Activated T-cell treated with anti-CD3 and anti-CD28 coated beads, Interleukin-2, amount 50 U/mL, for 72 hours (primary cell): ENCODE measurements at regions not wholly inside any gene's neighbourhood (a gene's known extent, or its start where the extent isn't known, plus 50 kb on each side); places are given as distances from the start of the nearest gene placed in this dataset.
"Not testable (repeated sequence)": the region's sequence is repeated elsewhere in the genome, so short reads cannot be mapped to it uniquely, and the experiment has no call there.

Source experiments
- ATAC-seq, 2 donors: fragments of 150-1000 bp; cut with Tn5 transposase; replicated peaks in 1 of 2; 2 replicates each; pipeline ENCODE4 v1.10.0; 2021; ENCODE audit warnings: moderate library complexity in 2 of 2, mild to moderate bottlenecking in 1 of 2
- DNase-seq, 2 donors: peaks; one replicate each; pipeline ENCODE4 v3.0.0; 2021 to 2022; ENCODE audit warnings: mixed read lengths in 1 of 2
- H3K27ac Mint-ChIP-seq: one replicate; pipeline ENCODE4 v1.8.0; 2022; ENCODE audit warnings: mild to moderate bottlenecking, moderate library complexity, mixed read lengths
- H3K27me3 Mint-ChIP-seq: one replicate; pipeline ENCODE4 v1.8.0; 2022; ENCODE audit warnings: low read depth, mixed read lengths
- H3K36me3 Mint-ChIP-seq, 2 donors: one replicate each; pipeline ENCODE4 v1.8.0; 2022; ENCODE audit warnings: mixed read lengths in 2 of 2, mild to moderate bottlenecking in 1 of 2; ENCODE audit not compliant: insufficient read depth in 2 of 2
- H3K4me1 Mint-ChIP-seq: one replicate; pipeline ENCODE4 v1.8.0; 2022; ENCODE audit warnings: low read depth, mixed read lengths
- H3K4me3 Mint-ChIP-seq, 2 donors: one replicate each; pipeline ENCODE4 v1.8.0; 2022; ENCODE audit warnings: mild to moderate bottlenecking in 2 of 2, mixed read lengths in 2 of 2, moderate library complexity in 2 of 2
- H3K9me3 Mint-ChIP-seq, 2 donors: one replicate each; pipeline ENCODE4 v1.8.0; 2022; ENCODE audit warnings: mixed read lengths in 2 of 2

DNA sequence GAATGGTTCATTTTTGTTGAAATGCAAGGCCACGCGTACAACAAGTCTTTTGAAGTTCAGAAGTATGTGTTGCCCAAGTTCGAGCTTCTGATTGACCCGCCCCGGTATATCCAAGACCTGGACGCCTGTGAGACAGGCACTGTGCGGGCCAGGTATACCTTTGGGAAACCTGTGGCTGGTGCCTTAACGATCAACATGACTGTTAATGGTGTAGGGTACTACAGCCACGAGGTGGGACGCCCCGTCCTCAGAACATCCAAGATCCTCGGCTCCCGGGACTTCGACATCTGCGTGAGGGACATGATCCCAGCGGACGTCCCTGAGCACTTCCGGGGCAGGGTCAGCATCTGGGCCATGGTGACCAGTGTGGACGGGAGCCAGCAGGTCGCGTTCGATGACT is 1246.9 kb upstream of the PHF14 start:
- not testable (repeated sequence) for H3K9me3 Mint-ChIP-seq, H3K36me3 Mint-ChIP-seq, H3K27me3 Mint-ChIP-seq, H3K4me1 Mint-ChIP-seq, H3K4me3 Mint-ChIP-seq, ATAC-seq, DNase-seq, H3K27ac Mint-ChIP-seq

DNA sequence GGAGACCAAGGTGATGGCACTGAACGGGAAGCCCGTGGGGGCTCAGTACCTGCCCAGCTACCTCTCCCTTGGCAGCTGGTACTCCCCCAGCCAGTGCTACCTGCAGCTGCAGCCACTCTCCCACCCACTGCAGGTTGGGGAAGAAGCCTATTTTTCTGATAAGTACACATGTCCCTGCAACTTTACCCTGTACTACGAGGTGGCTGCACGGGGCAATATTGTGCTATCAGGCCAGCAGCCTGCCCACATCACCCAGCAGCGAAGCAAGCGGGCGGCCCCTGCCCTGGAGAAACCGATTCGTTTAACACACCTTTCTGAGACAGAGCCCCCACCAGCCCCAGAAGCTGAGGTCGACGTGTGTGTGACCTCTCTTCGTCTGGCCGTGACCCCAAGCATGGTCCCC is 1246.2 kb upstream of the PHF14 start:
- ATAC-seq, H3K27ac Mint-ChIP-seq, H3K27me3 Mint-ChIP-seq, DNase-seq, H3K36me3 Mint-ChIP-seq, H3K4me3 Mint-ChIP-seq, H3K4me1 Mint-ChIP-seq, H3K9me3 Mint-ChIP-seq: not testable (repeated sequence)

DNA sequence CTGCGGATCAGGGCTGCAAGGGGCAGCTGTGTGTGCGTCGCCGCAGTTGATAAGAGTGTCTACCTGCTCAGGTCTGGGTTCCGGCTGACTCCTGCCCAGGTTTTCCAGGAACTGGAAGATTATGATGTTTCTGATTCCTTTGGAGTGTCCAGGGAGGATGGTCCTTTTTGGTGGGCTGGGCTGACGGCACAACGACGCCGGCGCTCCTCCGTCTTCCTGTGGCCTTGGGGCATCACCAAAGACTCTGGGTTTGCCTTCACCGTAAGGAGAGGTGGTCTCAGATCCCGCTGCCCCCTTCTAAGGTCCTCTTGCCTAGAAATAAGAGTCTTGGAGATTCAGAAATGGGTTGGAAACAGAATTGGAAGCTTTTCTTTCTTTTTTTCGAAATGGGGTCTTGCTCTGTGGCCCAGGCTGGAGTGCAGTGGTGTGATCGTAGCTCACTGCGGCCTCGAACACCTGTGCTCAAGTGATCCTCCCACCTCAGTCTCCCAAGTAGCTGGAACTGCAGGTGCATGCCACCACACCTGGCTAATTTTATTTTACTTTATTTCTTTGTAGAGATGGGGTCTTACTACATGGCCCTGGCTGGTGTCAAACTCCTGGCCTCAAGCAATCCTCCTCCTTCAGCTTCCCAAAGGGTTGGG is 1245.5 kb upstream of the PHF14 start:
- not testable (repeated sequence) for H3K27ac Mint-ChIP-seq, DNase-seq, ATAC-seq, H3K4me1 Mint-ChIP-seq, H3K4me3 Mint-ChIP-seq, H3K27me3 Mint-ChIP-seq, H3K36me3 Mint-ChIP-seq, H3K9me3 Mint-ChIP-seq

DNA sequence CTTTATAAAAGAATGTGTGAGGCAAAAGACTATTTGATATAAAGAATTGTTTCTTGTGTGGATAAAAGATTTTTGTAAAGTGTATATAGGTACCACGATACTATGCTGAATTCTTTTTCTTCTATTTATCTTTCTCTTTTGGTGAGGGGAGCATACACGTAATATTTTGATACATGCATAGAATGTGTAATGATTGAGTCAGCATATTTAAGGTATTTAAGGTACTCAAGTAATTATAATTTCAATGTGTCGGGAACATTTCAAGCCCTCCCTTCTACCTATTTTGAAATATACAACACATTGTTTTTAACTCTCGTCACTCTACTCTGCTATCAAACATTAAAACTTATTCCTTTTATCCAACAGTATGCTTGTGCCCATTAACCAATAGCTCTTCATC is 1221.6 kb upstream of the PHF14 start:
- Mint-ChIP-seq H3K4me3 (no peak overlapping the region), H3K9me3 (peaks cover 10% of the 10 kb centered on the region in 2 donors), H3K4me1 (no peaks in the 10 kb centered on the region), H3K36me3 (no peaks in the 10 kb centered on the region), H3K27ac (no peak overlapping the region), H3K27me3 (no peaks in the 10 kb centered on the region)
- ATAC-seq (no peak), DNase-seq (no peak)

DNA sequence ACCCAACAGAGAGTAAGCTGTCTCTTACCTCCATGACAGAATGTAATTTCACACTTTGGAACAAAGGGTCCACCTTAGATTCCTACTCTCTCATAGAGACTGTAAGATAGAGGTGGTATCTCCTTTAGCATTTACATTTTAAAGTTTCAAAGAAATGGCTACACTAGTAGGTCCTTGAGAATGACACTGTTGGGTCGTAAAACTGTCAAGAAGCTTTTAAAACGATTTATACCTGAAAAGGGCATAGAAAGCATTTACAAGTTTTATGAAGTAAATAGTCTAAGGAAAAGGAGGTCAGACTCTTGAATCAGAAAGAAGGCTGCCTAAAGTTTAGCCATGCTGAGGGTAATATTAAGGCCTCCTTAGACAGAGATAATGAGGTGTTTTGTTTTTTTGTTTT is 1212.4 kb upstream of the PHF14 start:
- no peak for ATAC-seq
- Mint-ChIP-seq H3K27me3 (no peaks in the 10 kb centered on the region), H3K27ac (no peak overlapping the region), H3K36me3 (no peaks in the 10 kb centered on the region), H3K4me1 (no peaks in the 10 kb centered on the region), H3K9me3 (no peaks in the 10 kb centered on the region), H3K4me3 (no peak overlapping the region)
- DNase-seq, result no peak

DNA sequence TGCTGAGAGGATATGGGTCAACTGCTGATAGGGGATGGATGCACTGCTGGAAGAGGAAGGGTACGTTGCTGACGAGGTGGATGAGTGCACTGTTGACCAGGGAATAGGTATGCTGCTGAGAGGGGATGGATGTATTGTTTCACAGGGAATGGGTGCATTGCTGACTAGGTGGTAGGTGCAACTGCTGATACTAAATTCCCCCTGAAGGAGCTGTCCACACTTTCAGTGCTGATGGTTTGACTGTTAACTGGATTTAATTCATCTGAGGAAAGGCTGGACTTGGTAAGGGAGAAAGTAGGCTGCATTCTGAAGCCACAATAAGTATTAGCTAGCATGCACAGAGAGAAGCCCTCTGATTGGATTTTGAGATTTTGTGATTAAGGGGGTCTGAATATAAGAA is 1196.8 kb upstream of the PHF14 start:
- Mint-ChIP-seq H3K27me3 (no peaks in the 10 kb centered on the region), H3K27ac (no peak overlapping the region), H3K9me3 (peaks cover 8 to 17% of the 10 kb centered on the region in 2 donors), H3K4me1 (no peaks in the 10 kb centered on the region), H3K36me3 (peaks cover 0 to 1% of the 10 kb centered on the region in 2 donors), H3K4me3 (no peak overlapping the region)
- DNase-seq, result no peak
- no peak for ATAC-seq

DNA sequence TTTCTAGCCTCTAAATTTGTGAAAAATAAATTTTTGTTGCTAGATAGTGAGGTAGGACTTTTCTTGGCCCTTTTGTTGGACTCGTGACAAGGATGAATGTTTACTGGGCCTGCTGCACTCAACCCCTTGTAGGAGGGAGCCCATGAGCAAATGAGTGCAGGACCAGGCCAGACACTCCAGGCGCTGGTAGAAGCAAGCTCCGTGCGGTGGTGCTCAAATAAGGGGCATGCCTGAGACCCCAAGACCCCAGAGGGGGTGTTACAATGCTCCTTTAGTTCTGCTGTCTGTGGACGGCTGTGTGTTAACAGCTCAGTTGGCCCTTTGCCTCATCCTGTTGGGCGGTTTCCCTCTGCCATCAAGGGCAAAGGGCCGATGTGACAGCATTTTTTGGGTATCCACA is 1195.3 kb upstream of the PHF14 start:
- no peak overlapping the region for H3K4me3 Mint-ChIP-seq
- H3K4me1 Mint-ChIP-seq, result no peaks in the 10 kb centered on the region
- H3K27me3 Mint-ChIP-seq, result no peaks in the 10 kb centered on the region
- ATAC-seq (no peak), DNase-seq (no peak)
- H3K36me3 Mint-ChIP-seq, result peaks cover 0 to 1% of the 10 kb centered on the region in 2 donors
- H3K27ac Mint-ChIP-seq, result no peak overlapping the region
- peaks cover 5 to 18% of the 10 kb centered on the region in 2 donors for H3K9me3 Mint-ChIP-seq

DNA sequence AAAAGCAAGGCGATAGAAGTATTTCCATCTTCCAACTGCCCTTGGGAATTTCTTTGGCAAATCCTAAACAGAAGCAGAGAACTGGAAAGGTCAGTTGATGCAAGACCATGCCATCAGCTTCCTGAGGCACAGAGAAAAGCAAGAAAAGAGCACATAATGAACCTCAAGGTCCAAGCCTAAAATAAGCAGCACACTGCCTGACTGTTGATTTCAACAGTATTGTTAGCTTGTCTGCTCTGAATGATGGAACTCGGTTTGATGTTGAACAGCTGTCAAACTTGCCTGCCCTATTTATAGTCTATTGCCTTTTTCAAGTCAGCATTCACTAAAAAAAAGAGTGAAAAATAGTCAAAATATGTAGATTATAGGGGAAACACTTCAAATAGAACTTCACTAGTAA is 1192.0 kb upstream of the PHF14 start:
- no peak for DNase-seq
- no peaks in the 10 kb centered on the region for H3K4me1 Mint-ChIP-seq
- no peak overlapping the region for H3K4me3 Mint-ChIP-seq
- no peak overlapping the region for H3K27ac Mint-ChIP-seq
- no peaks in the 10 kb centered on the region for H3K27me3 Mint-ChIP-seq
- no peak for ATAC-seq
- H3K9me3 Mint-ChIP-seq, result peaks cover 4 to 10% of the 10 kb centered on the region in 2 donors
- H3K36me3 Mint-ChIP-seq, result peaks cover 0 to under 1% of the 10 kb centered on the region in 2 donors

DNA sequence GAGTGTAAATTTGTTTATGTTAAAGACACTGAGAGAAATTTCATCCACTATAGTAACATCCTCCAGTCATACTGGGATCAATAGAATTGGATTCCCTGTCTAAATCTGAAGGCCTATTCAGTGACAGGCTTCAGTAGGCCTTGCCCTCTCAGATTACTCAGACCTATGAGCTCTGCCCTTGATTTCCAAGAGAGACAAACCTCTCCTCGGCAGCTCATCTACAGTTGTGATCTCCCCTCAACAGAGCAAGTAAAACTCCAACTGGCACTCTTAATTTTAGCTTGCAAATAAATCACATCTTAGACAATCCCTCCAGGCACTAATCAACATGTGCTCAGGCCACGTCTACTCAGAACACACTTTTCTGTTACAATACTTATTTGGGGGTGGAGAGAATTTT is 1191.4 kb upstream of the PHF14 start:
- H3K4me1 Mint-ChIP-seq, result no peaks in the 10 kb centered on the region
- no peaks in the 10 kb centered on the region for H3K36me3 Mint-ChIP-seq
- H3K27ac Mint-ChIP-seq, result no peak overlapping the region
- peaks cover 2 to 7% of the 10 kb centered on the region in 2 donors for H3K9me3 Mint-ChIP-seq
- ATAC-seq (no peak), DNase-seq (no peak)
- H3K27me3 Mint-ChIP-seq, result no peaks in the 10 kb centered on the region
- no peak overlapping the region for H3K4me3 Mint-ChIP-seq

DNA sequence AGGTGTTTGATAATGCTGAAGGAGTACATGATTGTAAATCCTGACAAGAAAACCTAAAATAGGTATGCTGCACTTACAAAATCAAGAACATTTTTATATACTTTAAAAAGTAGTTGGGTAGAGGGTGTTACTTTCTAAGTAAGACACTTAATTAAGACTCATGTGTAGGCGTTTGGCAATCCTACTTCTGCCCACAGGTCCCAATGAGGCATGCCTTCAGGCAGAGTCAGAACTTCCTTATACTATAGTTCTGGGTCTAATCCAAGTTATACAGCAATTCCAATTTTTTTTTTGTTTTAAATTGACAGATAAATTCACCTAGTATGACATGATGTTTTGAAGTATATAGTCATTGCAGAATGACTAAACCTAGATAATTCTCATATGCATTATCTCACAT is 1188.5 kb upstream of the PHF14 start:
- H3K36me3 Mint-ChIP-seq, result no peaks in the 10 kb centered on the region
- no peaks in the 10 kb centered on the region for H3K27me3 Mint-ChIP-seq
- no peak overlapping the region for H3K4me3 Mint-ChIP-seq
- H3K27ac Mint-ChIP-seq, result no peak overlapping the region
- peaks cover 2 to 6% of the 10 kb centered on the region in 2 donors for H3K9me3 Mint-ChIP-seq
- H3K4me1 Mint-ChIP-seq, result no peaks in the 10 kb centered on the region
- ATAC-seq (no peak), DNase-seq (no peak)

DNA sequence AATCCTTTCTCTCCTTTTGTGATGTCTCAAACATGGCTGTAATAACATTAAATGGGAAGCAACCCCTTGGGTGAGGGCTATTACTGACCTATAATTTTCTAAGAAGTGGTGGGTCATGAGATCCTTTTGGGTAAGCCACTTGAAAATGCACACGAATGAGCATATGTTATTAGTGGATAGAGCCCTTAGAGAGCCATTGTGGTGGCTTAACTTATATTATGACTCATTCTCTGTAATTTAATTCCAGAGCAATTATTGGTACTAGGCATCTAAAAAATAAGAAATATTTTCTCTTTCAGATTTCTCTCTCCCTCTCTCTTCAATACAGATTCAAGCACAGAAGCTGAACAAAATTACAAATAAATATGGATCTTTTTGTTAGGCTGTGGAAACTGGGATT is 1177.4 kb upstream of the PHF14 start:
- Mint-ChIP-seq H3K9me3 (peaks cover 7 to 9% of the 10 kb centered on the region in 2 donors), H3K4me3 (no peak overlapping the region), H3K4me1 (no peaks in the 10 kb centered on the region), H3K27ac (no peak overlapping the region), H3K27me3 (no peaks in the 10 kb centered on the region), H3K36me3 (peaks cover 0 to 2% of the 10 kb centered on the region in 2 donors)
- ATAC-seq (no peak), DNase-seq (no peak)

DNA sequence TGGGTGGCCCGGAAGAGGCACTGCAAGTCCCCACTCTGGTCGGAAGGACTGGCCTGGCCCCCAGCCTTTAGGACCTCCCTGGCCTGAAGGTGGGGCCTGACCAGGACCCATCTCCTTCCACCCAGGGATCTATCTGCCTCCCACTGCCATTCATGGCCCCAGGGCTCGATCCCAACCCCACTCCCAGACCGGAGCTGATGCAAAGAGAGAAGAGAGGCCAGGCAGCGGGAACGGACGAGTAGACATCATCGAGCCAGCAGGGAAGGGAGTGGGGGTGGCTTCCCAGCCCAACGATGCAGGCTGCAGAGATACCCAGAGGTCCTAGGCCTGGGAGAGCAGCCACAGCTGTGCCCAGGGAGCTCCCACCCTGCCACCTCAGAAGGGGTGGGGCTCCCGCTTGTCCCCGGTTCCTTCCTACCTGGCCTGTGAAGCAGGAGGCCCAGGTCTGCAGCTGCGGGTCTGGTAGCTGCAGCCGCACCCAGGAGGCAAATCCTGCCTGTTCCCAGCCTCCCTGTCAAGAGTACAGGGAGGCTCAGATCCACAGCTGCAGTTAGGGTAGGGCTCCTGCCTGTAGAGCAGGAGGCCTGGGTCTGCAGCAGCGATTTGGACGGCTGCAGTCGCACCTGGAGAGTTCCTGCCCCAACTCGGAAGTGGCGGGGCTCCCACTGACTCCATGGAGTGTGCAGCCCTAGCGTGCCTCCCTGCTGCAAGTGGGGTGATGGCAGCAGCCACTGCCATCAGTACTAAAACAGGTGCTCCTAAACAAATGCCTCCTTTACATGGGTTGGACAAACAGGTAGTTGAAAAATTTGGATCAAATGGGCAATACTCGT is 1151.0 kb upstream of the PHF14 start:
- Mint-ChIP-seq H3K27me3 (no peaks in the 10 kb centered on the region), H3K36me3 (peaks cover 0 to 2% of the 10 kb centered on the region in 2 donors), H3K4me3 (no peak overlapping the region), H3K27ac (no peak overlapping the region), H3K9me3 (peaks cover 5 to 10% of the 10 kb centered on the region in 2 donors), H3K4me1 (no peaks in the 10 kb centered on the region)
- DNase-seq (no peak), ATAC-seq (no peak)

DNA sequence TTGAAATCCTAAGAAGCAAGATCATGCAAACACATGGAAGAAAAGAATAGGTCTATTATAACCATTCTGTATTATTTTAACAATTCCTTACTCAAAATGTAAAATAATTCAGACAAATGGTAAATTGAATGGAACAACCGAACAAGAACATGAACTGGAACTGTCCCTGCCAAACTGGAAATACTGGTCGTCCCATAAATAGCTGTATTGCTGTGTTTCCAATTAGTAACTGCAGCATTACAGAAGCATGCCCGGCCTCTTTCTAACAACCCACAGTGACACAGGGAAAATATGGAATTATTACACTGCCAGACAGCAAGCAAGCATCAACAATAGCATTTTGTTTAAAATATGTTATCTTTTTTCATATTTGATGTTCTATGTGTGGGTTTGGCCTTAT is 1138.5 kb upstream of the PHF14 start:
- Mint-ChIP-seq H3K4me3 (no peak overlapping the region), H3K27me3 (no peaks in the 10 kb centered on the region), H3K9me3 (peaks cover 0 to 4% of the 10 kb centered on the region in 2 donors), H3K36me3 (no peaks in the 10 kb centered on the region), H3K4me1 (no peaks in the 10 kb centered on the region), H3K27ac (no peak overlapping the region)
- DNase-seq, result no peak
- no peak for ATAC-seq

DNA sequence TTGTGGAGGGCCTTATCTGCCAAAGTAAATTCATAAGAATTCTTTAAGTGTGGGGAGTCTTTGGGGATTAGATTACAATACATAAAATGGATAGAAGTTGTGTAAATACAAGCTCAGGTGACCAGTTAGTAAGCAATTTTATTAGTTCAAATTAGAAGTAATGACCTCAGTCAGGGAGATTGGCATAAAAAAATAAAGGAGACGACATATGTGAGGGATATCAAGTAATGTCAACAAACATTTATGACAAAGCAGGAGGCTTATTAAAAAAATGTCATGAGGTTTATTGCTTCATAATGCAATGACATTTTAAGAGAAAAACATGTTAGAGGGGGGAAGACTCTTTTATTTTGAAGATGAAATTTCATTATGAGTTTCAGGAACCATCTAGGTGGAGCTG is 1137.0 kb upstream of the PHF14 start:
- no peak overlapping the region for H3K27ac Mint-ChIP-seq
- DNase-seq (no peak), ATAC-seq (no peak)
- H3K4me3 Mint-ChIP-seq, result no peak overlapping the region
- H3K27me3 Mint-ChIP-seq, result no peaks in the 10 kb centered on the region
- H3K4me1 Mint-ChIP-seq, result no peaks in the 10 kb centered on the region
- H3K9me3 Mint-ChIP-seq, result peaks cover 0 to 4% of the 10 kb centered on the region in 2 donors
- no peaks in the 10 kb centered on the region for H3K36me3 Mint-ChIP-seq
